Calu3 (cell line): ENCODE measurements at regions not wholly inside any gene's neighbourhood (a gene's known extent, or its start where the extent isn't known, plus 50 kb on each side); places are given as distances from the start of the nearest gene placed in this dataset.

ENCODE experiments used
- BruUV-seq: library from RNA; stranded (reverse); fragments of 400-500 nt; replicated peaks from 2 replicates; lab custom pipeline; 2021; lab: Mats Ljungman, UMichigan
- CTCF ChIA-PET: fragments of 300-600 bp; sonication (Branson Sonifier 250); formaldehyde crosslinking; loops from one replicate; lab custom pipeline; 2022; ENCODE audit warnings: antibody characterized with exemption; lab: Charles Lee
- DNase-seq: peaks from one replicate; pipeline ENCODE4 v3.0.0; 2022
- H3K27ac Mint-ChIP-seq: one replicate; pipeline ENCODE4 v1.8.0; 2022; ENCODE audit warnings: mixed read lengths; ENCODE audit not compliant: unreplicated experiment
- H3K27me3 Mint-ChIP-seq: one replicate; pipeline ENCODE4 v1.8.0; 2022; ENCODE audit warnings: mixed read lengths; ENCODE audit not compliant: unreplicated experiment
- H3K36me3 Mint-ChIP-seq: one replicate; pipeline ENCODE4 v1.8.0; 2022; ENCODE audit warnings: mild to moderate bottlenecking, moderate library complexity, mixed read lengths; ENCODE audit not compliant: insufficient read depth, unreplicated experiment
- H3K4me1 Mint-ChIP-seq: one replicate; pipeline ENCODE4 v1.8.0; 2022; ENCODE audit warnings: mild to moderate bottlenecking, low read depth, mixed read lengths; ENCODE audit not compliant: unreplicated experiment
- H3K4me3 Mint-ChIP-seq: one replicate; pipeline ENCODE4 v1.8.0; 2022; ENCODE audit warnings: mild to moderate bottlenecking, low read depth, moderate library complexity, mixed read lengths; ENCODE audit not compliant: unreplicated experiment
- H3K9me3 Mint-ChIP-seq: one replicate; pipeline ENCODE4 v1.8.0; 2022; ENCODE audit warnings: low read depth, mixed read lengths; ENCODE audit not compliant: unreplicated experiment
- intact Hi-C: fragments of 100-400 bp; cut with micrococcal nuclease; formaldehyde crosslinking; loops from one replicate; pipeline ENCODE4 v1.10.0; 2022; ENCODE audit not compliant: unreplicated experiment
- TF ChIP-seq, protein P1 (sequence below): fragments of 200-600 bp; IDR thresholded peaks from one replicate; pipeline ENCODE4 v1.8.0; 2022; ENCODE audit warnings: antibody characterized with exemption; ENCODE audit not compliant: unreplicated experiment

DNA sequence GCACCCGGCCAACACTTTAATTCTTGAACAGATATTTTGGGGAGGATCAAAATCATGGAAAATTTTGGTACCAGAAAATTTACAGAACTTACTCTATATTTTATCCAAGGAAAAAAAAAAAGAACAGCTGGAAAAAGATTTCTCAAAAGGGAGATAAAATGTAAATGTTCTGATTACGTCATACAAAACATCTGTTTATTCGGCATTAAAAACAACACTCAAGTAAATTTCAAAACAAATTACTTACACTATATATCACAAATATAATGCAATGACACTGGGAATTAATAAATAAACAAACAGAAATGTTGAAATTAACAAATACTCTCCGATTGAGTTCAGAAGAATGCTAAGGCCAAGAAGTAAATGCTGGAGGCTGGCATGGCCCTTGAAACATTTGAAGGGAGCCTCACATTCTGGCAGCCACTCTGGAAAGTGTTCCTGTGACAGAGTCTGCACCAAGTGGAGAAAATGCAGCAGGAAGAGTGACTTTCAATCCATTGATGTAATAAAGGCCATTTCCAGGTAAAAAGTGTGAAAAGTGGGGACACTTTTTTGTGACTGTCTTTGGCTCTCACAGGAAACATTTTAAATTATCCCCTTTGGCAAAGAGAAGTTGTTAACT, 486.0 kb upstream of the CTSO start:
- CTCF ChIA-PET = no interaction called here
- H3K4me1 Mint-ChIP-seq = peaks cover 8% of the 10 kb centered on the region
- TF ChIP-seq, protein P1, sequence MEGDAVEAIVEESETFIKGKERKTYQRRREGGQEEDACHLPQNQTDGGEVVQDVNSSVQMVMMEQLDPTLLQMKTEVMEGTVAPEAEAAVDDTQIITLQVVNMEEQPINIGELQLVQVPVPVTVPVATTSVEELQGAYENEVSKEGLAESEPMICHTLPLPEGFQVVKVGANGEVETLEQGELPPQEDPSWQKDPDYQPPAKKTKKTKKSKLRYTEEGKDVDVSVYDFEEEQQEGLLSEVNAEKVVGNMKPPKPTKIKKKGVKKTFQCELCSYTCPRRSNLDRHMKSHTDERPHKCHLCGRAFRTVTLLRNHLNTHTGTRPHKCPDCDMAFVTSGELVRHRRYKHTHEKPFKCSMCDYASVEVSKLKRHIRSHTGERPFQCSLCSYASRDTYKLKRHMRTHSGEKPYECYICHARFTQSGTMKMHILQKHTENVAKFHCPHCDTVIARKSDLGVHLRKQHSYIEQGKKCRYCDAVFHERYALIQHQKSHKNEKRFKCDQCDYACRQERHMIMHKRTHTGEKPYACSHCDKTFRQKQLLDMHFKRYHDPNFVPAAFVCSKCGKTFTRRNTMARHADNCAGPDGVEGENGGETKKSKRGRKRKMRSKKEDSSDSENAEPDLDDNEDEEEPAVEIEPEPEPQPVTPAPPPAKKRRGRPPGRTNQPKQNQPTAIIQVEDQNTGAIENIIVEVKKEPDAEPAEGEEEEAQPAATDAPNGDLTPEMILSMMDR = no peak
- no peak overlapping the region for H3K27ac Mint-ChIP-seq
- no peaks in the 10 kb centered on the region for H3K27me3 Mint-ChIP-seq
- no TSS peak for BruUV-seq
- H3K9me3 Mint-ChIP-seq = no peaks in the 10 kb centered on the region
- DNase-seq = no peak
- intact Hi-C loops = no loop called here
- no peaks in the 10 kb centered on the region for H3K36me3 Mint-ChIP-seq
- no peak overlapping the region for H3K4me3 Mint-ChIP-seq

DNA sequence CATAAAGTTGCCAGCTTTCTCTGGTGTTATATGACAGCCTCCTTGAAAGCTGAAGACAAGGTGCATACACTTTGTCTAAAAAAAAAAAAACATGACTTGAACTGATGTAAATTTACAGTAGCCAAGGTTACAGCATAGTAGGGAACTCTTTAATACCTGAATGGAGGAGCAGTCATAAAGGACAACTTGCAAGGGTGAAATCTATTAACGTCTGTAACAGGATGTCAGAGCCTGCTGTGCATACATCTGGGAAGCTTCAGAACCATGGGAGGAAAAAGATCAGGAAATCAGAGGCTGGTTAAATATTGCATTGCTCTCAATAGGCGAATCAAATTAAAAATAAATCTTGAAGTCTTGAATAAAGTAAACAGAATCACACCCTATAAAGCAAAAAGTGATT, 484.0 kb upstream of the CTSO start:
- DNase-seq = no peak
- Mint-ChIP-seq H3K36me3 (no peaks in the 10 kb centered on the region), H3K27me3 (no peaks in the 10 kb centered on the region), H3K4me3 (no peak overlapping the region), H3K4me1 (peaks cover 8% of the 10 kb centered on the region), H3K9me3 (no peaks in the 10 kb centered on the region), H3K27ac (no peak overlapping the region)
- intact Hi-C loops = no loop called here
- CTCF ChIA-PET = no interaction called here
- TF ChIP-seq, protein P1 = no peak
- no TSS peak for BruUV-seq

DNA sequence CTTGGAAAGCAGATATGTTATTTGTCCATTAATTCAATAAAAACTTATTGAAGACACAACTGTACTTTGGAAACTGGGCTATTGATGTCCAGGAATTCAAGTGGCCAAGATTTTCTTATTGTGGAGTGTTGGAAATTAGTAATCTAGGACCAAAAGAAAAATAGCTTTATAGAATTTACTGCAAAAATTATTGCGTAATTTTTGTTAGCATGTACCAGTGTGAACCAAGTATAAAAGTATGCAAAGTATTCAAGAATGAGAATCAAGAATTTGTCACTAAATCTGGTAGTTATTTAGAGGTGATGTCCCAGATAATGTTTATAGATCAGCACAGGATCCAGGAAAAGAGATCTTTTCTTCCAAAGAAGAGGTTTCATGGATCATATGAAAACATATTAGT, 468.9 kb upstream of the CTSO start:
- Mint-ChIP-seq H3K4me1 (no peaks in the 10 kb centered on the region), H3K27me3 (no peaks in the 10 kb centered on the region), H3K9me3 (no peaks in the 10 kb centered on the region), H3K4me3 (no peak overlapping the region), H3K36me3 (no peaks in the 10 kb centered on the region), H3K27ac (no peak overlapping the region)
- TF ChIP-seq, protein P1 = no peak
- intact Hi-C loops = no loop called here
- BruUV-seq = no TSS peak
- CTCF ChIA-PET = no interaction called here
- no peak for DNase-seq

DNA sequence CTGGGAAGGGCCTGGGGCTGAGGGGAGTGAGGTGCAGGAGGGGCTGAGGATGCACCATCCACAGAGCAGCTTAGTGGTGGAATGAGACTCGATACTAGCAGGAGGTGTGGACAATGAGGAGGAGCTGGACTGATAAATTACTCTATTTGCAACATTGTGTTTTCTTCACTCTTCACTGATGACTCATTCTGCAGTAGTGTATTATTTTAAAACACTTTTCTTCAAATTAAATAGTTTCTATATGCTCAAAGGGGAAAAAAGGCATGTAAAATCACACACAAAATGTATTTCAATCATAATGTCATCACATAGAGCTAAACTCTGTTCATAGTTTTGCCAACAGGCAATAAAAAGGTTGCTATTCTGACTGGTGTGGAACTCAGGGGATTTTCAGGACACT, 467.0 kb upstream of the CTSO start:
- H3K36me3 Mint-ChIP-seq = no peaks in the 10 kb centered on the region
- no peaks in the 10 kb centered on the region for H3K27me3 Mint-ChIP-seq
- no TSS peak for BruUV-seq
- DNase-seq = no peak
- TF ChIP-seq, protein P1 = no peak
- no peak overlapping the region for H3K4me3 Mint-ChIP-seq
- peaks cover 3% of the 10 kb centered on the region for H3K9me3 Mint-ChIP-seq
- H3K4me1 Mint-ChIP-seq = no peaks in the 10 kb centered on the region
- intact Hi-C loops = no loop called here
- CTCF ChIA-PET = no interaction called here
- H3K27ac Mint-ChIP-seq = no peak overlapping the region
